Gastrocnemius medialis (tissue), 4 donors: ENCODE measurements at regions not wholly inside any gene's neighbourhood (a gene's known extent, or its start where the extent isn't known, plus 50 kb on each side); places are given as distances from the start of the nearest gene placed in this dataset.

ENCODE experiments used
- POLR2A ChIP-seq, 2 donors: fragments of 450-650 bp; IDR thresholded peaks; one replicate each; pipeline ENCODE4 v1.6.1; 2017; ENCODE audit warnings: antibody characterized with exemption in 2 of 2, mild to moderate bottlenecking in 2 of 2, moderate library complexity in 2 of 2
- TF ChIP-seq, protein P1 (sequence below), 5 experiments: fragments of 450-650 bp in 3 of 5; fragments of 200-600 bp in 2 of 5; sonication (generic) in 2 of 5; IDR thresholded peaks in 4 of 5; conservative IDR thresholded peaks in 1 of 5; 1 replicate in 4 of 5; 2 replicates in 1 of 5; pipeline ENCODE4 v1.5.1; 2016 to 2019; ENCODE audit warnings: antibody characterized with exemption in 5 of 5, mild to moderate bottlenecking in 3 of 5, moderate library complexity in 3 of 5

- TF ChIP-seq, protein P1, sequence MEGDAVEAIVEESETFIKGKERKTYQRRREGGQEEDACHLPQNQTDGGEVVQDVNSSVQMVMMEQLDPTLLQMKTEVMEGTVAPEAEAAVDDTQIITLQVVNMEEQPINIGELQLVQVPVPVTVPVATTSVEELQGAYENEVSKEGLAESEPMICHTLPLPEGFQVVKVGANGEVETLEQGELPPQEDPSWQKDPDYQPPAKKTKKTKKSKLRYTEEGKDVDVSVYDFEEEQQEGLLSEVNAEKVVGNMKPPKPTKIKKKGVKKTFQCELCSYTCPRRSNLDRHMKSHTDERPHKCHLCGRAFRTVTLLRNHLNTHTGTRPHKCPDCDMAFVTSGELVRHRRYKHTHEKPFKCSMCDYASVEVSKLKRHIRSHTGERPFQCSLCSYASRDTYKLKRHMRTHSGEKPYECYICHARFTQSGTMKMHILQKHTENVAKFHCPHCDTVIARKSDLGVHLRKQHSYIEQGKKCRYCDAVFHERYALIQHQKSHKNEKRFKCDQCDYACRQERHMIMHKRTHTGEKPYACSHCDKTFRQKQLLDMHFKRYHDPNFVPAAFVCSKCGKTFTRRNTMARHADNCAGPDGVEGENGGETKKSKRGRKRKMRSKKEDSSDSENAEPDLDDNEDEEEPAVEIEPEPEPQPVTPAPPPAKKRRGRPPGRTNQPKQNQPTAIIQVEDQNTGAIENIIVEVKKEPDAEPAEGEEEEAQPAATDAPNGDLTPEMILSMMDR (IDR thresholded peaks at IDR 0.05 in 4 of 5, conservative IDR thresholded peaks at IDR 0.05 in 1 of 5): no peak
- TF ChIP-seq POLR2A (IDR thresholded peaks at IDR 0.05): no peak
Observed at GRCh38 chr6:119856136-119856535, 506.6 kb upstream of the MAN1A1 start.
